ENCODE measurements at regions not wholly inside any gene's neighbourhood (a gene's known extent, or its start where the extent isn't known, plus 50 kb on each side); places are given as distances from the start of the nearest gene placed in this dataset.

GRCh38 chrX:151476604-151477303, 79.7 kb downstream of the VMA21 start:
- DNase-seq (ENCODE audit: extremely low read depth in 1 of 2, low read depth in 1 of 2), result no peak

- no peak for DNase-seq (ENCODE audit: extremely low read depth in 1 of 2, low read depth in 1 of 2)
These were observed 81.1 kb downstream of the VMA21 start for GRCh38 chrX:151478058-151478457.

GRCh38 chrX:151488677-151489076, 74.8 kb upstream of the PASD1 start:
- peak in 1 of 2 donors; percentile 0 for DNase-seq (ENCODE audit: extremely low read depth in 1 of 2, low read depth in 1 of 2)

- no peak for DNase-seq (ENCODE audit: extremely low read depth in 1 of 2, low read depth in 1 of 2)
These were observed 57.7 kb upstream of the PASD1 start for GRCh38 chrX:151505796-151506195.

- DNase-seq (ENCODE audit: extremely low read depth in 1 of 2, low read depth in 1 of 2), result no peak
These were observed 53.3 kb upstream of the PASD1 start for GRCh38 chrX:151510203-151510602.

- no peak for DNase-seq (ENCODE audit: extremely low read depth in 1 of 2, low read depth in 1 of 2)
These were observed 50.0 kb upstream of the PASD1 start for GRCh38 chrX:151513472-151513871.
